Activated T-helper 2 cell treated with anti-CD3 and anti-CD28 coated beads, Interferon-gamma antibody, Interleukin-2, Interleukin-4, amounts not matched to agents 10 μg/mL and 5 μg/mL and 100 μg/mL, durations not matched to agents 14 hours and 24 hours and 36 hours (primary cell): ENCODE measurements at regions not wholly inside any gene's neighbourhood (a gene's known extent, or its start where the extent isn't known, plus 50 kb on each side); places are given as distances from the start of the nearest gene placed in this dataset.

ENCODE experiments used
- DNase-seq: peaks from one replicate; pipeline ENCODE4 v3.0.0; 2021; ENCODE audit warnings: low spot score
- H3K27ac Mint-ChIP-seq: one replicate; pipeline ENCODE4 v1.8.0; 2021; ENCODE audit warnings: mixed read lengths
- H3K27me3 Mint-ChIP-seq: one replicate; pipeline ENCODE4 v1.8.0; 2021; ENCODE audit warnings: low read depth, mixed read lengths
- H3K36me3 Mint-ChIP-seq: one replicate; pipeline ENCODE4 v1.8.0; 2021; ENCODE audit warnings: low read depth, mixed read lengths
- H3K4me1 Mint-ChIP-seq: one replicate; pipeline ENCODE4 v1.8.0; 2021; ENCODE audit warnings: low read depth, mixed read lengths
- H3K4me3 Mint-ChIP-seq: one replicate; pipeline ENCODE4 v1.8.0; 2021; ENCODE audit warnings: low read depth, mild to moderate bottlenecking, moderate library complexity, mixed read lengths
- H3K9me3 Mint-ChIP-seq: one replicate; pipeline ENCODE4 v1.8.0; 2021; ENCODE audit warnings: mixed read lengths
- intact Hi-C: fragments of 100-400 bp; cut with micrococcal nuclease; formaldehyde crosslinking; loops from one replicate; pipeline ENCODE4 v1.15.1; 2023

DNA sequence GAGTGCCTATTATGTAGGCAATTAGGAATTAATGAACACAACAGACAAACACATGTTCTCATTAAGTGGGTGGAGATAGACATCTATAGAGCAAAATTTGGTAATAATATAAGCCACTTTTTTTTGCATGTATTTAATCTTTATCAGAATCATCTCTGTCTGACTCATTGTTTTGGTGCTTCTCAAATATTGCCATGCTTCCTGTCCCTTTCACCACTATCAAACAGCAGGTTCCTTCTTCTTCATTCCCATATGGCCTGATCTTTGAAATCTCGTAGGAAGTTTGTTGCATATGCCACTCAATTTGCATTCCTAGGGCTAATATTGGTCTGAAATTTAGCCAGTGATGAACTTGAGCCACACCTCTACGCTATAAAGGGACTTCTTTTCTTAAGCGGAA, 128.9 kb upstream of the SPEF2 start:
- DNase-seq, result no peak
- Mint-ChIP-seq H3K27ac (no peak overlapping the region), H3K4me3 (no peak overlapping the region), H3K4me1 (no peaks in the 10 kb centered on the region), H3K27me3 (peaks cover 9% of the 10 kb centered on the region), H3K36me3 (no peaks in the 10 kb centered on the region), H3K9me3 (no peaks in the 10 kb centered on the region)
- intact Hi-C loops, result no loop called here

DNA sequence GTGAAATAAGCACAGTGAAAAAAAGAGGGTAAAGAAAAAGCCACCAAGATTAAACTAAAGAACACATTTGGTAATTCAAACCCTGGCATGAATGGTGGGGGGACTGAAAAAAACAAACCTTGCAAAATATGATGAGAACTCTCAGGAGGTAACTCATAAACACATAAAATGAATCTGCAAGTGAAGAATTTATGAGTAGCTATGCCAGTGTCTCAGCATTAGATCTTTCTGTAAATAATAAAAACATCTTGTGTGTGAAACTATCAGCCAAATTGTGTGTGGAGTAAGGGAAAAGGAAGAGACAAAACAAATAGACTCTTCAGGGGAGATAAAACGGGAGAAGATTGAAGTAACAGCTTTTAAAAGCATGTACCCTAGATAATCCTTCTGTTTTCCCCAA, 129.6 kb upstream of the SPEF2 start:
- Mint-ChIP-seq H3K9me3 (no peaks in the 10 kb centered on the region), H3K4me1 (no peaks in the 10 kb centered on the region), H3K27me3 (peaks cover 9% of the 10 kb centered on the region), H3K4me3 (no peak overlapping the region), H3K36me3 (no peaks in the 10 kb centered on the region), H3K27ac (no peak overlapping the region)
- no peak for DNase-seq
- intact Hi-C loops, result no loop called here

DNA sequence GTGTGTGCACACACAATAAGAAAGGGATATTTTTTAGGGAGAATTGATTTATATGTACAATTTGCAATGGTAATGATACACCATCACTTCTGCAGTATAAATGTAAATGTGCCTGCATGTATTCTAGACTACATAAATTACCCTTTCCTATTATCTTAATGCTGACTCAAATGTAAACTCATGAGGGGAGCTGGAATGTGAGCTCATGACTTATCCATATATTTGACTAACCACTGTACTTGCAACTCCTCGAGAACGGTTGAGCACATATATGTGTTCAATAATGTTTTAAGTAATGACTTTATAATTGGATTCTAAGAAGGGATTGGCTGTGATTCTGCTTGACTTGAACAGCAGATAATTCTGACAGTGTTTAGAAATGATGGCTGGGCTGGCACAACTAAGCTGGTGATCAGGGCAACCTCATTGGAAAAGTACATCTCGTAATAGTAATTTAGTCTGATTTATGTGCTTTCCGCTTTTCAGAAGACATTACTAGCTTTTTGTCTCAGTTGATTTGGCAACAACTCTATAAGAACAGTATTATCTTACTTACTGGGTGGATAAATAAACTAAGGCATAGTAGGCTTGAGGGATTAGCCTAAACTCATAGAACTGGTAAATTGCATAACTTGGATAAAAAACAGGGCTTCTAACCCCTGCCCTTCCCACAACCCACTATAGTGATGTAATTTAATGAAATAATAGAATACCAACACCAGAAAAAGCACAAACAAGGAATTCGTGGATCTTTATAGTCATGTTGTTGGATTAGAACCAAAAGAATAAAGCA, 130.2 kb upstream of the SPEF2 start:
- Mint-ChIP-seq H3K4me1 (peaks cover 1% of the 10 kb centered on the region), H3K27me3 (peaks cover 9% of the 10 kb centered on the region), H3K4me3 (no peak overlapping the region), H3K36me3 (no peaks in the 10 kb centered on the region), H3K27ac (no peak overlapping the region), H3K9me3 (no peaks in the 10 kb centered on the region)
- intact Hi-C loops, result no loop called here
- DNase-seq, result no peak

GRCh38 chr5:35485487-35485886, 132.2 kb upstream of the SPEF2 start:
- intact Hi-C loops, result no loop called here
- Mint-ChIP-seq H3K27ac (no peak overlapping the region), H3K4me3 (no peak overlapping the region), H3K27me3 (peaks cover 9% of the 10 kb centered on the region), H3K36me3 (no peaks in the 10 kb centered on the region), H3K4me1 (peaks cover 1% of the 10 kb centered on the region), H3K9me3 (no peaks in the 10 kb centered on the region)
- DNase-seq, result no peak

GRCh38 chr5:35484241-35484640, 133.4 kb upstream of the SPEF2 start:
- H3K9me3 Mint-ChIP-seq, result peaks cover 9% of the 10 kb centered on the region
- no peak overlapping the region for H3K4me3 Mint-ChIP-seq

DNA sequence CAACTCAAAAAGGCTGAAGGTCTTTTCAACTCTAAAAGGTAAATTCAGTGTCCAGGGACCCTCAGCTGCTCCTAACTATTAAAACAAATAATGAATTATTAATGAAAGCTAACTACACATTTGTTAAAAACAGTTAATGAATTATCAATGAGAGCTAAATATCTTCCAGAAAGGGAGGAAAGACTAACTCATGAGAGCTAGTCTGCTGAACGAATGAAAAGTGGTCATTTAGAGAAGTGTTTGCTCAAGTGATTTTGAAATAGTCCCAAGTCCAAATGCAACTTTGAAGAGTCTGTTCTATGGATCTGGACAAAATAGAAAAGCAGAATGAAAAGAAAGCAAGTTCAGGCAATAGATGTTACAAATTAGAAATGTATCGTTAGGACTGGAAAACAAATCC, 133.9 kb upstream of the SPEF2 start:
- Mint-ChIP-seq H3K27ac (no peak overlapping the region), H3K9me3 (peaks cover 12% of the 10 kb centered on the region)

More at GRCh38 chr5:35484241-35484640, 133.4 kb upstream of the SPEF2 start:
- no peak for DNase-seq
- no peak overlapping the region for H3K27ac Mint-ChIP-seq
- H3K27me3 Mint-ChIP-seq, result peaks cover 5% of the 10 kb centered on the region
- intact Hi-C loops, result no loop called here
- H3K4me1 Mint-ChIP-seq, result peaks cover 8% of the 10 kb centered on the region
- H3K36me3 Mint-ChIP-seq, result peaks cover 10% of the 10 kb centered on the region

DNA sequence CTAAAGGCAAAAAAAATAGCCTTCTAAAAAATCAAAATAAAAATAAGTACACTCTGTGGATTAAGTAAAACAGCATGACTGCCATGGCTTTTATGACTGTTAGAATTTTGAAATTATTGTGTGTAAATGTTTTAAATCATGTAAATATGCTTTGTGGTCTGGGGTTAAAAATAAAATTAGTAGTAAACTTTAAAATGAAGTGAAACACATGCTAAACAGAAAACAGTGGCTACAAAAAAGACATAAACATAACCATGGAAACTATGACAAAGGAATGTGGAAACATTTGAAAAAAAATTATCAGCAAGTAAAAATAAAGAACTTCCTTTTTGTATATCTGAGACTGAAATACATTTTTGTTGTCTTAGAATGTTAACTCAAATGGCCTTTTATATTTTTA, 134.5 kb upstream of the SPEF2 start:
- H3K36me3 Mint-ChIP-seq, result peaks cover 14% of the 10 kb centered on the region
- H3K27ac Mint-ChIP-seq, result no peak overlapping the region
- peaks cover 12% of the 10 kb centered on the region for H3K9me3 Mint-ChIP-seq
- H3K4me1 Mint-ChIP-seq, result peaks cover 11% of the 10 kb centered on the region
- DNase-seq, result no peak
- intact Hi-C loops, result no loop called here
- H3K27me3 Mint-ChIP-seq, result peaks cover 5% of the 10 kb centered on the region
- no peak overlapping the region for H3K4me3 Mint-ChIP-seq

More for the DNA sequence above, 133.9 kb upstream of the SPEF2 start:
- Mint-ChIP-seq H3K4me1 (peaks cover 11% of the 10 kb centered on the region), H3K4me3 (no peak overlapping the region), H3K27me3 (peaks cover 5% of the 10 kb centered on the region), H3K36me3 (peaks cover 14% of the 10 kb centered on the region)
- intact Hi-C loops, result no loop called here
- DNase-seq, result no peak

DNA sequence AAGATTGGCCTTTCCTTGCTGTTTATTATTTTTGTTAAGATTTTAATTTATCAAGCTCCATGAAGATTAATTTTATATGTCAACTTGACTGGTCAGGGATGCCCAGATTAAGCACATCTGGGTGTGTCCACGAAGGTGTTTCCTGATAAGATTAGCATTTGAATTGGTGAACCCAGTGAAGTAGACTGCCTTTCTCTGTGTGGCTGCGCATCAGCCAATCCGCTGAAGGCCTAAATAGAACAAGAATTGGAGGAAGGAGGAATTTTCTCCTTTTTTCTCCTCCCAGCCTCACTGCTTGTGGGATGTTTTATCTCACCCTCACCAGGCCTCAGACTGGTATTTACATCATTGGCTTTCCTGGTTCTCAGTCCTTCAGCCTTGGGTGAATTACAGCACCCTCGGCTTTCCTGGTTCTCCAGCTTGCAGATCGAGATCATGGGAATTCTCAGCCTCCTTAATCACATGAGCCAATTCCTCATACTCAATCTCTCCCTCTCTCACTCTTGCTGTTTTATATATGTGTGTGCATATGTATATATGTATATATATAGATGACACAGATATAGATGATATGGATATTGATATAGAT, 135.4 kb upstream of the SPEF2 start:
- Mint-ChIP-seq H3K27me3 (no peaks in the 10 kb centered on the region), H3K4me3 (no peak overlapping the region), H3K4me1 (peaks cover 11% of the 10 kb centered on the region), H3K9me3 (peaks cover 12% of the 10 kb centered on the region), H3K36me3 (peaks cover 14% of the 10 kb centered on the region), H3K27ac (no peak overlapping the region)
- intact Hi-C loops, result no loop called here
- DNase-seq, result no peak

DNA sequence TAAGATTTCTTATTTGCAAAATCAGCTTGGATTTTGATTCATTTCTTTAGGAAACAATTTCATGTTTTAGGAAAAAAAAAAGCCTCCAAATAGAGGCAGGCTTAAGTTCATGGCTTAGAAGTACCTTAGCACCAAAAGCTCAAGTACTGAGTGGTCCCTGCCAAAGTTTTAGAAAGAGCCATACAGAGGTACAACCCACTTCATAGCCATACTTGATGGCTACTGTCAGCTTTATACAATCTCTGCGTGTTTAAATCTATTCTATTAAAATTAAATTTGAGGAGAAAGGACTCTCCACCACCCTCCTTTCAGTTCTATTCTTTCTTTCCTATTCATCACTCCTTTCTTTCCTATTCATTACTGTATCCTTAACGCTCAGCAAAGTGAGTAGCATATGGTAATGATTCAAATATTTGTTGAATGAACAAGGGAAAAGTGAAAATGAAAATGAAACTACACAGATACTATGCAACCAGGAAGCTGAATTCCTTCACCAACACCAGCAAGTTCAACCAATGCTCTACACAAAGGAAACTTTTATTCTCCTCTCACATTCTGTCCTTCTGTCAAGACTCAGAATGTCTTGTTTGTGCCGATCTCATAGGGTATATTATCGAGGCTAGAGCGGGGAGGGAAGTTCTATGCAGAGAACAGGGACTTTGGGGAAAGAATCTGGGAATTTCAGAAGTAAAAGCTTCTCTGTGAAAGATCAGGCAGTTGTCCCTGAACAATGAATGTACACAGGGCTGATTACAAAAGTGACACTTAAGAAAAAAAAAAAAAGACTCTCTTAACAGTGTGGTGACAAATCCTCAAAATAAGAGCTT, 138.6 kb upstream of the SPEF2 start:
- H3K27ac Mint-ChIP-seq, result peak overlapping the region; percentile 93
- H3K27me3 Mint-ChIP-seq, result no peaks in the 10 kb centered on the region
- peaks cover 11% of the 10 kb centered on the region for H3K4me1 Mint-ChIP-seq
- peak overlapping the region; percentile 64 for H3K4me3 Mint-ChIP-seq
- H3K9me3 Mint-ChIP-seq, result peaks cover 12% of the 10 kb centered on the region
- intact Hi-C loops, result no loop called here
- no peak for DNase-seq
- H3K36me3 Mint-ChIP-seq, result peaks cover 14% of the 10 kb centered on the region

- DNase-seq, result no peak
- peaks cover 11% of the 10 kb centered on the region for H3K4me1 Mint-ChIP-seq
- peaks cover 14% of the 10 kb centered on the region for H3K36me3 Mint-ChIP-seq
- H3K4me3 Mint-ChIP-seq, result no peak overlapping the region
- no peak overlapping the region for H3K27ac Mint-ChIP-seq
- intact Hi-C loops, result no loop called here
- no peaks in the 10 kb centered on the region for H3K27me3 Mint-ChIP-seq
- H3K9me3 Mint-ChIP-seq, result peaks cover 12% of the 10 kb centered on the region
Observed at GRCh38 chr5:35477911-35478310, 139.8 kb upstream of the SPEF2 start.

DNA sequence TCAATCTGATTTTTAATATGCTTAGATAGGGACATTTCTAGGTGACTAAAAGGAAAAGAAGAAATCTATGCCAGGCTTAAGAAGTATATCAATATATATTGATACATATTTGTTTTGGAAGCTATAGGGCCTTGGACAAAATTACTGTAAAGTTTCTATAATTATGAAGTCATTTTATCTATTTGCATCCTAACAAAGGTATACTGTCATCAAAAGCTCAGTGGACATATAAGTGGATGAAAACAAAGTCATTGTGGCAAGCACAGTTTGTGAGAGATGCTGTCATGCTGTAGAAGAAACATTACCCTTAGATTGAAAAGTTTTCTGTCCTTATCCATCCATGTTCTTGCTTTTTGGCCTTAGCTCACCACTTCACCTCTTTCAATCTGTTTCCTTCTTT, 140.3 kb upstream of the SPEF2 start:
- no peaks in the 10 kb centered on the region for H3K27me3 Mint-ChIP-seq
- DNase-seq, result no peak
- no peak overlapping the region for H3K27ac Mint-ChIP-seq
- peaks cover 10% of the 10 kb centered on the region for H3K4me1 Mint-ChIP-seq
- intact Hi-C loops, result no loop called here
- peaks cover 14% of the 10 kb centered on the region for H3K36me3 Mint-ChIP-seq
- H3K9me3 Mint-ChIP-seq, result peaks cover 12% of the 10 kb centered on the region
- no peak overlapping the region for H3K4me3 Mint-ChIP-seq

- intact Hi-C loops, result no loop called here
- Mint-ChIP-seq H3K27ac (no peak overlapping the region), H3K27me3 (no peaks in the 10 kb centered on the region), H3K4me1 (peaks cover 10% of the 10 kb centered on the region), H3K36me3 (peaks cover 14% of the 10 kb centered on the region), H3K9me3 (peaks cover 12% of the 10 kb centered on the region), H3K4me3 (no peak overlapping the region)
- DNase-seq, result no peak
Observed at GRCh38 chr5:35476797-35477196, 140.9 kb upstream of the SPEF2 start.

GRCh38 chr5:35476036-35476435, 141.6 kb upstream of the SPEF2 start:
- Mint-ChIP-seq H3K4me3 (no peak overlapping the region), H3K27me3 (no peaks in the 10 kb centered on the region), H3K4me1 (peaks cover 10% of the 10 kb centered on the region), H3K9me3 (peaks cover 12% of the 10 kb centered on the region), H3K27ac (no peak overlapping the region), H3K36me3 (peaks cover 14% of the 10 kb centered on the region)
- intact Hi-C loops, result no loop called here
- no peak for DNase-seq
